GM18517 (cell line): ENCODE measurements at regions not wholly inside any gene's neighbourhood (a gene's known extent, or its start where the extent isn't known, plus 50 kb on each side); places are given as distances from the start of the nearest gene placed in this dataset.
A peak's percentile ranks its signal among the peaks of the same experiment; 100 is the strongest.
"Not testable (repeated sequence)": the region's sequence is repeated elsewhere in the genome, so short reads cannot be mapped to it uniquely, and the experiment has no call there.

ENCODE experiments used
- ATAC-seq: cut with Tn5 transposase; IDR thresholded peaks from one replicate; pipeline ENCODE4 v1.9.1; 2021; ENCODE audit warnings: mild to moderate bottlenecking, moderate library complexity; ENCODE audit not compliant: unreplicated experiment

DNA sequence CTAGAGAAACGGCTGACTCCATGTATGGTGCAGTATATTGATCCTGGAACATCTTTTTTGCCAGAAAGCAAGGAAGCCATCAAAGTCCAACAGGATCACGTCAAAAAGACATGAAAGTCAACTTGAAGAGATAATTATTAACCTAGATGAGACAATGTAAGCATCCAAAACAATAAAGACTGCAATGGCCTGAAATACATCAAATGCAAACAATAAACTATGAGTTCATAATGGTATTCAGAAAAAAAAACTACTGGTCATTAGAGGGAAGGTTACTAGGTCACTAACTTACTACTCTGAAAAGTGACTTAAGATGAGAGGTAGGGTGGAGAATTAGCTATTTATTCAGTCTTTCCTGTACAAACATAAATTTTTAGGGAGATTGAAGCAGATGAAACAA, 75.3 kb upstream of the OR4F16 start:
- ATAC-seq = not testable (repeated sequence)

- ATAC-seq = not testable (repeated sequence)
These were observed 85.0 kb upstream of the OR4F16 start for GRCh38 chr1:771449-771848.

GRCh38 chr1:777480-778180, 91.2 kb upstream of the OR4F16 start:
- not testable (repeated sequence) for ATAC-seq

DNA sequence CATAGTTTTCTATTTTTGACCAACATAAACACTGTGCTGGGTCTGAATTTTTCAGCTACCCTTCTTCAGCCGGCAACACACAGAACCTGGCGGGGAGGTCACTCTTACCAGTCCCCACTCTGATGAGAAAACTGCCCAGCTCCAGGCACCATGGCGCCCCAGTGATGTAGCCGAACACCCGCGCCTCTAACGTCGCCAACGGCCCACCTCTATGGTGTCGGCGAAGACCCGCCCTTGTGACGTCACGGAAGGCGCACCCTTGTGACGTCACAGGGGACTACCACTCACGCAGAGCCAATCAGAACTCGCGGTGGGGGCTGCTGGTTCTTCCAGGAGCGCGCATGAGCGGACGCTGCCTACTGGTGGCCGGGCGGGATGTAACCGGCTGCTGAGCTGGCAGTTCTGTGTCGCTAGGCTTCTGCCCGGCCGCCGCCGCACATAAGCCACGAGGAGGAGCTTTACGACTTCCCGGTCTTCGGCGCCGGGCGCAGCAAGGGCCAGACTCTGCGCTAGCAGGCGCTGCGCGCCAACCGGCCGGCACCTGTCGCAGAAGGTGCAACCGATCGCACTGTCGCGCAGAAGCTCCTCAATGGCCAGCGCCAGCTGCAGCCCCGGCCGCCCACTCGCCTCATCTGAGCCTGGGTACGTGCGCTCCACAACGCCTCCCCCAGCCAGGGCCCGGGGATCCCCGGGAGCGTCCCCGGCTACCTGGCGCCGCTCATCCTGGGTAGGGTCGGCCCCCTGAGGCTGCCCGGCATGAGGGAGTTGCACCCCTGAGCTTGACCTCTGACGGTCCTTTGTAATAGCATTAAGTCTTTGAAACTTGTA, 92.2 kb upstream of the OR4F16 start:
- ATAC-seq = peak; percentile 100

DNA sequence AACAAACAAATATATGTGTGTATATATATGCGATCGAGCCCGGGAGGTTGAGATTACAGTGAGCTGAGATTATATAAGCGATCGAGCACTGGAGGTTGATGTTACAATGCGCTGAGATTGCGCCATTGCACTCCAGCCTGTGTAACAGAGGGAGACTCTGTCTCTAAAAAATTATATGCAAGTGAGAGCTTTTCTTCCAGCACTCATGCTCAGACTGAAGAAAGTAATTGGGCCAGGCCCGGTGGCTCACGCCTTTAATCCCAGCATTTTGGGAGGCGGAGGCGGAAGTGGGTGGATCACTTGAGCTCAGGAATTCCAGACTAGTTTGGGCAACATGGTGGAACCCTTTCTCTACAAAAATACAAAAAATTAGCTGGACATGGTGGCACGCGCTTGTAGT, 93.2 kb upstream of the OR4F16 start:
- ATAC-seq = not testable (repeated sequence)

GRCh38 chr1:788835-789234, 102.4 kb upstream of the OR4F16 start:
- ATAC-seq = no peak

- ATAC-seq = not testable (repeated sequence)
These were observed 103.2 kb upstream of the OR4F16 start for GRCh38 chr1:789606-790005.

- not testable (repeated sequence) for ATAC-seq
These were observed 104.0 kb upstream of the OR4F16 start for GRCh38 chr1:790388-790930.

GRCh38 chr1:794310-794709, 107.9 kb upstream of the OR4F16 start:
- ATAC-seq = not testable (repeated sequence)

GRCh38 chr1:794918-795584, 108.6 kb upstream of the OR4F16 start:
- not testable (repeated sequence) for ATAC-seq

- ATAC-seq = not testable (repeated sequence)
These were observed 111.2 kb upstream of the OR4F16 start for GRCh38 chr1:797649-798048.

- not testable (repeated sequence) for ATAC-seq
These were observed 113.9 kb upstream of the OR4F16 start for GRCh38 chr1:800397-800796.

DNA sequence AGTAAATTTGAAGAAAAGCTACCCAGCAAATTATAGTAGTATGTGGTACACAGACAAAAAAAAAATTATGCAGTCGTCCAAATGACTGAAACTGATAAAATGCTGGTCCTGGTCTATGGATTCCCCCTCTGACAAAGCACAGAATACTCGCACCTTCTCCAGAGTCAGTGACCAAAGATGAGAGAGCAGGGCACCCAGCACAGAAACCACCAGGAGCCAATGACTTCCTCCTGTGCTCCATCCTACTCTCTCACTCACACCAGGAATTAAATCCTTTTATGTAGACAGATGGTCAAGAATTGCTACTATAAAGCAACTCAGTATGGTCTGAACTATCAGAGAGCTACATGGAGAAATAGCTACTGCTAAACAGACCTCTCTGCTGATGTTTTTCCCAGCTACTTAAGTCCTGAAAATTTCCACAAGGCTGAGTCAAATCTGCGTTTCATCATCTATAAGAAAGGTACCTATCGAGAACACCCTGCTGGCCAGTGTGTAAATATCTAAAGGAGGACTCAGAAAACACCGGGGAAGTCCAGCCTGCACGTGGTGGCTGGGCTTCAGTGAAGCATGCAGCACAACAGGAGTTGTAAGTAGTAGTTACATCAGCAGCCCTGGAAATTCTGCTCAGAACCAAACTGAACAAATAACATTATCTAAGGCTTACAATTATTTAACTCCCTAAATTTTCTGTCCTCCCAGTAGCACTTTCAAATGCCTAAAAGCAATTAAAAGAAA, 118.1 kb upstream of the OR4F16 start:
- ATAC-seq = not testable (repeated sequence)

- ATAC-seq = not testable (repeated sequence)
These were observed 118.4 kb upstream of the SAMD11 start for GRCh38 chr1:805310-805709.

GRCh38 chr1:807066-807465, 116.7 kb upstream of the SAMD11 start:
- ATAC-seq = not testable (repeated sequence)

DNA sequence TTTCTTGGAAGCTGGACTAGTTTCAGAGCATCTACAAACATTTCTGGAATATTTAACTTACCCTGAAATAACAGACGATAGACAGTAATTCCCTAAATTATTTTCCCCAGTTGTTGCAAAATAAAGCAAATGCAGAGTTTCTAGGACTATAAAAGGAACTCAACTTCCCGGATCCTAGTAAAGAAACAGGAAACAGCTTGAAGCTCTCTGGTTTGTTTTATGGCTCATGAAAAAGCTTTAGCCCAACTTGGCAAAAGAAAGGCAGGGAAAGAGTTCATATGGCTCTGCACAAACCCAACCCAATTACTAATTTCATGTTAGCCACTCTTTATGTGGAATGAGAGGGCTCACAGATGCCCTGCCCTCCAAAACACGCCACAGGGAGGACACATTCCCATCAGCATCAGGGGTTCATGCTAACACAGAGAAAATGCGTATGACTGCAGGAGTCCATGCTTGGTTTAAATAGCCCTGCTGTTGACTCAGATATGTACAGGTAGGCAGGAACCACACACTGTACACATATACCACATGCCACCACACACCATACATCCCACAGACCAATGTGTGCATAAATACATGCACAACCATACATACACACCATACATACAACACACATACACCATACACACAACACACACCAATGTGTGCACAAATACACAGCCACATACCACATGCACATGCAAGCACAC, 115.9 kb upstream of the SAMD11 start:
- not testable (repeated sequence) for ATAC-seq

- ATAC-seq = not testable (repeated sequence)
These were observed 112.8 kb upstream of the SAMD11 start for GRCh38 chr1:810949-811348.

GRCh38 chr1:812535-813127, 111.1 kb upstream of the SAMD11 start:
- ATAC-seq = not testable (repeated sequence)

DNA sequence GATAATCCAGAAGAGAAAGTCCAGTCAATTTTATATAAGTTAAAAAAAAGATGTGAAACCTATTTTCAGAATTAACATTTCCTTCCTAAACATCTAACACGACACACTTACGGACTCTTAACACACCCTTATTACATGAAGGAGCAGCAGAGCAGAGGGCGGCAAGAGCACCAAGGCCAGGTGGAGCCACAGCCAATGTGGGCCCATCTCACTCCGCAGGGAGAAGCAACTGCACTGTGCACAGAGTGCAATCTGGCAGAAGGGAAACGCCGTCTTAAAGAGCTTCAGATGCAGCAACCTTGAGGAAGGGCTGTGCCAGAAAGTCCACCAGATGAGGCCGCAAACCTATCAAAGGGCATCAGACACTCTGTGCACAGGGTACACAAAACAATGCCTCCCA, 109.2 kb upstream of the SAMD11 start:
- not testable (repeated sequence) for ATAC-seq
